HEK293T (cell line): ENCODE measurements at regions not wholly inside any gene's neighbourhood (a gene's known extent, or its start where the extent isn't known, plus 50 kb on each side); places are given as distances from the start of the nearest gene placed in this dataset.

Experiments
- CTCF ChIA-PET: fragments of 350-600 bp; formaldehyde crosslinking; extraction: SDS; loops from one replicate; lab custom pipeline; 2021; ENCODE audit warnings: antibody characterized with exemption, inconsistent platforms; lab: Yijun Ruan, JAX
- POLR2A ChIA-PET: fragments of 350-600 bp; formaldehyde crosslinking; extraction: SDS; loops from one replicate; lab custom pipeline; 2020; ENCODE audit warnings: antibody characterized with exemption, inconsistent platforms; lab: Yijun Ruan, JAX
- DNase-seq: peaks from one replicate; pipeline ENCODE4 v3.0.0; 2012; ENCODE audit warnings: mixed read lengths; ENCODE audit errors: extremely low spot score
- ARNT ChIP-seq: fragments of 450-650 bp; IDR thresholded peaks from 2 replicates; pipeline ENCODE4 v1.6.1; 2017; ENCODE audit warnings: mild to moderate bottlenecking
- BHLHE40 ChIP-seq: fragments of 450-650 bp; IDR thresholded peaks from 2 replicates; pipeline ENCODE4 v1.6.1; 2016; ENCODE audit warnings: mild to moderate bottlenecking, moderate library complexity, borderline replicate concordance
- CTBP1 ChIP-seq: fragments of 450-650 bp; IDR thresholded peaks from 2 replicates; pipeline ENCODE4 v1.6.1; 2016; ENCODE audit warnings: borderline replicate concordance
- ELF4 ChIP-seq: fragments of 450-650 bp; IDR thresholded peaks from 2 replicates; pipeline ENCODE4 v1.6.1; 2017; ENCODE audit warnings: antibody characterized with exemption
- FOXA1 ChIP-seq: fragments of 450-650 bp; IDR thresholded peaks from 2 replicates; pipeline ENCODE4 v1.6.1; 2016; ENCODE audit warnings: mild to moderate bottlenecking
- FOXK2 ChIP-seq: fragments of 450-650 bp; IDR thresholded peaks from 2 replicates; pipeline ENCODE4 v1.6.1; 2016; ENCODE audit warnings: mild to moderate bottlenecking
- FOXM1 ChIP-seq: fragments of 450-650 bp; IDR thresholded peaks from 2 replicates; pipeline ENCODE4 v1.6.1; 2017; ENCODE audit warnings: mild to moderate bottlenecking, borderline replicate concordance
- HDGF ChIP-seq: fragments of 450-650 bp; IDR thresholded peaks from 2 replicates; pipeline ENCODE4 v1.6.1; 2017; ENCODE audit warnings: antibody characterized with exemption, borderline replicate concordance
- L3MBTL2 ChIP-seq: fragments of 450-650 bp; conservative IDR thresholded peaks from 2 replicates; pipeline ENCODE4 v1.6.1; 2016; ENCODE audit warnings: mild to moderate bottlenecking
- LEF1 ChIP-seq: fragments of 450-650 bp; IDR thresholded peaks from 2 replicates; pipeline ENCODE4 v1.6.1; 2017; ENCODE audit warnings: mild to moderate bottlenecking, borderline replicate concordance
- NFRKB ChIP-seq: fragments of 450-650 bp; IDR thresholded peaks from 2 replicates; pipeline ENCODE4 v1.6.1; 2016; ENCODE audit warnings: mild to moderate bottlenecking, moderate library complexity
- SP1 ChIP-seq: fragments of 450-650 bp; IDR thresholded peaks from 2 replicates; pipeline ENCODE4 v1.6.1; 2017
- SUZ12 ChIP-seq: fragments of 450-650 bp; IDR thresholded peaks from 2 replicates; pipeline ENCODE4 v1.6.1; 2016; ENCODE audit warnings: mild to moderate bottlenecking
- TARDBP ChIP-seq: fragments of 450-650 bp; IDR thresholded peaks from 2 replicates; pipeline ENCODE4 v1.6.1; 2016
- ZNF384 ChIP-seq: fragments of 450-650 bp; IDR thresholded peaks from 2 replicates; pipeline ENCODE4 v1.6.1; 2016
- TF ChIP-seq, protein P1 (sequence below): fragments of 450-650 bp; IDR thresholded peaks from 2 replicates; pipeline ENCODE4 v1.6.1; 2016

GRCh38 chr15:39458131-39458530 lies 122.7 kb upstream of the THBS1 start:
- CTCF ChIA-PET = no interaction called here

DNA sequence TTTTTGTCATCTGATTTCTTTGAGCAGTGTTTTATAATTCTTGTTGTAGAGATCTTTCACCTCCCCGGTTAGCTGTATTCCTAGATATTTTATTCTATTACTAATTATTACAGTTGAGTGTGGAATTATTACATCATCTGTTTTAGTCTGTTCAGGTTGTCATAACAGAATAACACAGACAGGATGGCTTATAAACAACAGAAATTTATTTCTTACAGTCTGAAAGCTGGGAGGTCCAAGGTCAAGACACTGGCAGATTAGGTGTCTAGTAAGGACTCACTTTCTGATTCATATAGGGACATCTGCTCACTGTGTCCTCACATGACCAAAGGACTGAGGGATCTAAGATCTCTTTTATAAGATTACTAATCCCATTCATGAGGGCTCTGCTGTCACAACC lies 121.3 kb upstream of the THBS1 start:
- DNase-seq = no peak
- TF ChIP-seq BHLHE40 (no peak), FOXM1 (no peak), ZNF384 (no peak), ELF4 (no peak), L3MBTL2 (no peak), NFRKB (no peak), TARDBP (no peak), SP1 (no peak), LEF1 (no peak), HDGF (no peak), SUZ12 (no peak), FOXK2 (no peak), ARNT (no peak), FOXA1 (no peak), CTBP1 (no peak)
- TF ChIP-seq, protein P1, sequence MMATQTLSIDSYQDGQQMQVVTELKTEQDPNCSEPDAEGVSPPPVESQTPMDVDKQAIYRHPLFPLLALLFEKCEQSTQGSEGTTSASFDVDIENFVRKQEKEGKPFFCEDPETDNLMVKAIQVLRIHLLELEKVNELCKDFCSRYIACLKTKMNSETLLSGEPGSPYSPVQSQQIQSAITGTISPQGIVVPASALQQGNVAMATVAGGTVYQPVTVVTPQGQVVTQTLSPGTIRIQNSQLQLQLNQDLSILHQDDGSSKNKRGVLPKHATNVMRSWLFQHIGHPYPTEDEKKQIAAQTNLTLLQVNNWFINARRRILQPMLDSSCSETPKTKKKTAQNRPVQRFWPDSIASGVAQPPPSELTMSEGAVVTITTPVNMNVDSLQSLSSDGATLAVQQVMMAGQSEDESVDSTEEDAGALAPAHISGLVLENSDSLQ = no peak
- POLR2A ChIA-PET = no interaction called here
- CTCF ChIA-PET = no interaction called here

More at GRCh38 chr15:39458131-39458530, 122.7 kb upstream of the THBS1 start:
- DNase-seq = no peak
- POLR2A ChIA-PET = no interaction called here
- no peak for TF ChIP-seq FOXK2
- no peak for TF ChIP-seq ELF4
- TF ChIP-seq TARDBP = no peak
- TF ChIP-seq ZNF384 = no peak
- TF ChIP-seq L3MBTL2 = no peak
- TF ChIP-seq SP1 = no peak
- no peak for TF ChIP-seq FOXA1
- TF ChIP-seq FOXM1 = no peak
- TF ChIP-seq HDGF = no peak
- no peak for TF ChIP-seq LEF1
- no peak for TF ChIP-seq BHLHE40

DNA sequence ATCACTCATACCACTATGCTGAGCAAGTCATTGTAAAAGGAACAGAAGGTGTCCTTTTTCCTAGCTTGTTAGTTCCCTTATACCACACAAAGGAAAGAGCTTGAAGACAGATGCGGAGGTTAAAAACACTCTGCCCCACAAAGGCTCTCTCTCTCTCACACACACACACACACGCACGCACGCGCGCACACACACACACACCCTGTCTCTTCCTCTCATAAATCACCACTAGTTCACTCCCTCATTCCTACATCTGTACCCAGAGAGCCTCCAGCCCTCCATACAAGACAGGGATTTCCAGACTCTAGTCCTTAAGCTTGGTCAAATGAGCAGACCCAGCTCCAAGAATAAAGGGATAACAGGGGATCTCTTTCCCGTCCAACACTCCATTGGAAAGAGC lies 120.1 kb upstream of the THBS1 start:
- TF ChIP-seq SUZ12 = no peak
- TF ChIP-seq TARDBP = no peak
- TF ChIP-seq FOXK2 = no peak
- no peak for TF ChIP-seq HDGF
- no peak for TF ChIP-seq ZNF384
- no peak for TF ChIP-seq FOXA1
- TF ChIP-seq, protein P1 = no peak
- TF ChIP-seq FOXM1 = no peak
- no peak for TF ChIP-seq ELF4
- TF ChIP-seq CTBP1 = no peak
- no peak for TF ChIP-seq SP1
- ChIA-PET CTCF (no interaction called here), POLR2A (no interaction called here)
- DNase-seq = no peak

GRCh38 chr15:39461536-39462130 lies 119.2 kb upstream of the THBS1 start:
- ChIA-PET CTCF (interaction anchor here (0.7 kb wide), 1 partner anchor 18 kb away, joined by 7 read pairs; no protein-coding TSS in a partner anchor), POLR2A (no interaction called here)
- TF ChIP-seq FOXK2 (no peak), LEF1 (no peak), L3MBTL2 (no peak), ZNF384 (no peak)
- no peak for DNase-seq

DNA sequence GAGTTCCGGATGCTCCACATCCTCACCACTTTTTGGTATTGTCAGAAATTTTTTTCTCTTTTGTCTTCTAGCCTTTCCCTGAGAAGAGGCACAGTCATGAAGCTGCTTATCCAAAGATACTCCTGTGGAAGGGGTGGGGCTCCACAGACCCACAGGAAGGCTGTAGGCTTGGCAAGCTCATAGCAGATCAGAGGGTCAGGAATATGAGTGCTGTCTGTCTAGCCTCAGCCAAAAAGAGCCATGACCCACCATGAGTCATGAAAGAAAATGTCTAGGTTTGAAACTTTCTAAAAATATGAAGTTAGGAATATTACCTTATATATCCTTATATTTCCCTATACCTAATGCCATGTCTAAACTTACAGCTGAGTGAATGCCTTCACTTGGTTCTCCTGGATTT lies 118.2 kb upstream of the THBS1 start:
- no peak for DNase-seq
- ChIA-PET POLR2A (no interaction called here), CTCF (no interaction called here)
- no peak for TF ChIP-seq FOXK2
- no peak for TF ChIP-seq SP1
- no peak for TF ChIP-seq SUZ12
- no peak for TF ChIP-seq FOXM1
- no peak for TF ChIP-seq CTBP1
- no peak for TF ChIP-seq ELF4
- TF ChIP-seq NFRKB = no peak
- no peak for TF ChIP-seq FOXA1
- no peak for TF ChIP-seq TARDBP

DNA sequence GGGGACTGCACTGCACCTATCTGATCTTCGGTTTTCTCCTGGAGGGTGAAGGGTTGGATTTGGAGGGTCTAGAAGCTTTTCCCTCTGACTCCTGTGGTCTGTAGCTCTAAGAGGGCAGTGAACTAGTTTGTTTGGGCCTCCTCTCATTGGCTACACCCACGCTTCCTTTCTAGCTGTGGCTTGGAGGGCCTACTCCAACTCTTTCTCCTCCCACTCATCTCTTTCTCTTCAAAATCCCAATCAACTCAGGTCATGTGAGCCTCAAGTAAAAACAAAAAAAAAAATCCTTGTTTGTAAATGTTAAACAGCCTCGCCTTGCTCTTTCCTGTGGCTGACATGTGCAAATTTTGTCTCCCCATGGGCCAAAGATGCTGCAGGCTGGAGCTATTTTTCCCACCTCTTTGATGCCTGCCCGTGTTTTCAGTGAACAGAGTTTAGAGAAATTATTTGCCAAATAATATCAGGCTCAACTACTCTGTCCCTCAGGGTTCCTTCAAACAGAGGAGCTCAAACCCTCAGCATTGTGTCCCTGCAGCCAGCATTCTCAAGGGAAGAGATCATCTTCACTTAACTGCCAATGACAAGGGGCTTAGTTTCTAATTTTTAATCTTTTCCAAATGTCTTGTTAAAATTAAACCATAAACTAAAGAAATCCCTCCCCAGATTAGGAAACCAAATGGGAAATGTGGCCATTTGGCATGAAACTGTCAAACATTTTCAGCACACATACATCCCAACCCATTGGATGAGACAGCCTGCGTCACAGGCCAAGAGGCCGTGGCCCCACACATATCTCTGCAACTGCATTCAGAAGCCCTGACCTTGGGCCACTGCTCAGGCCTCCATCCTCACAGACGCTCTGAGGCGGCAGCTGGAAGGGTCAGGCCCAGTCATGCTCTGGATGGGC lies 114.8 kb upstream of the THBS1 start:
- no peak for DNase-seq
- POLR2A ChIA-PET = no interaction called here
- CTCF ChIA-PET = no interaction called here
- no peak for TF ChIP-seq FOXM1
- TF ChIP-seq HDGF = no peak
- TF ChIP-seq, protein P1 = no peak
- no peak for TF ChIP-seq SUZ12
- no peak for TF ChIP-seq SP1
- no peak for TF ChIP-seq ZNF384
- no peak for TF ChIP-seq FOXA1
- TF ChIP-seq CTBP1 = no peak
- no peak for TF ChIP-seq L3MBTL2
- TF ChIP-seq FOXK2 = no peak
- TF ChIP-seq NFRKB = no peak
- TF ChIP-seq ARNT = no peak
- no peak for TF ChIP-seq ELF4
- no peak for TF ChIP-seq LEF1
- TF ChIP-seq TARDBP = no peak
- no peak for TF ChIP-seq BHLHE40
